22Rv1 (cell line): ENCODE measurements at regions not wholly inside any gene's neighbourhood (a gene's known extent, or its start where the extent isn't known, plus 50 kb on each side); places are given as distances from the start of the nearest gene placed in this dataset.

Experiments
- ZFX ChIP-seq: fragments of 450-650 bp; IDR thresholded peaks from 2 replicates; pipeline ENCODE4 v1.6.1; 2017; ENCODE audit warnings: antibody characterized with exemption, borderline replicate concordance
- TF ChIP-seq, protein P1 (sequence below): fragments of 450-650 bp; IDR thresholded peaks from 2 replicates; pipeline ENCODE4 v1.5.1; 2017; ENCODE audit warnings: mild to moderate bottlenecking

DNA sequence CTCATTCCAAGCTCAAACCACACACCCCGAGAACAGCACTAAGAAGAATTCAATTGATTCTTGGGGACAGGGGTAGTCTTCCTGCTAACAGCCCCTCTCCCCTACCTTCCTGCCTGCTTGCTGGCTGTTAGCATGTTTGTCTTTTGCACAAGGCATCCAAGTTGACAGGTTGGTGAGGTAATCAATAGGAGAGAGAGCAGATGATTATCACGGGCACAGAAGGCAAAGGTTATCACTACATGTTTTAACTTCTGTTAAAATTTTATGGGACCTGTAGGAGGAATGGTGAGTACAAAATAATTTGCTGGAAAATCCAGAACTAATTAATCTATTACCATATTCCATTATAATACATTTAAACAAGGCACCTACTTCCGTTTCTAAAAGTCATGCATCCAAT, 442.1 kb upstream of the TCF4 start:
- TF ChIP-seq, protein P1, sequence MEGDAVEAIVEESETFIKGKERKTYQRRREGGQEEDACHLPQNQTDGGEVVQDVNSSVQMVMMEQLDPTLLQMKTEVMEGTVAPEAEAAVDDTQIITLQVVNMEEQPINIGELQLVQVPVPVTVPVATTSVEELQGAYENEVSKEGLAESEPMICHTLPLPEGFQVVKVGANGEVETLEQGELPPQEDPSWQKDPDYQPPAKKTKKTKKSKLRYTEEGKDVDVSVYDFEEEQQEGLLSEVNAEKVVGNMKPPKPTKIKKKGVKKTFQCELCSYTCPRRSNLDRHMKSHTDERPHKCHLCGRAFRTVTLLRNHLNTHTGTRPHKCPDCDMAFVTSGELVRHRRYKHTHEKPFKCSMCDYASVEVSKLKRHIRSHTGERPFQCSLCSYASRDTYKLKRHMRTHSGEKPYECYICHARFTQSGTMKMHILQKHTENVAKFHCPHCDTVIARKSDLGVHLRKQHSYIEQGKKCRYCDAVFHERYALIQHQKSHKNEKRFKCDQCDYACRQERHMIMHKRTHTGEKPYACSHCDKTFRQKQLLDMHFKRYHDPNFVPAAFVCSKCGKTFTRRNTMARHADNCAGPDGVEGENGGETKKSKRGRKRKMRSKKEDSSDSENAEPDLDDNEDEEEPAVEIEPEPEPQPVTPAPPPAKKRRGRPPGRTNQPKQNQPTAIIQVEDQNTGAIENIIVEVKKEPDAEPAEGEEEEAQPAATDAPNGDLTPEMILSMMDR, result no peak
- no peak for TF ChIP-seq ZFX
